A549 (cell line): ENCODE measurements at regions not wholly inside any gene's neighbourhood (a gene's known extent, or its start where the extent isn't known, plus 50 kb on each side); places are given as distances from the start of the nearest gene placed in this dataset.

Source experiments
- ATAC-seq, 2 experiments: fragments of 200-7000 bp in 1 of 2; fragments of >200 bp in 1 of 2; cut with Nextera tagmentation in 1 of 2; cut with Tn5 transposase in 1 of 2; 3 replicates each; pipeline versions ENCODE4 v1.8.0 to v1.9.1; 2018 to 2020; ENCODE audit warnings: mild to moderate bottlenecking in 1 of 2, moderate library complexity in 1 of 2
- CTCF ChIA-PET: fragments of 300-600 bp; sonication (Branson Sonifier 250); formaldehyde crosslinking; extraction: SDS; loops from one replicate; lab custom pipeline; 2021; ENCODE audit warnings: antibody characterized with exemption, inconsistent platforms; lab: Yijun Ruan, JAX
- POLR2A ChIA-PET: fragments of 350-600 bp; formaldehyde crosslinking; extraction: SDS; loops from one replicate; lab custom pipeline; 2021; ENCODE audit warnings: antibody characterized with exemption, inconsistent platforms; lab: Yijun Ruan, JAX
- DNase-seq, 2 experiments: peaks; one replicate each; pipeline versions ENCODE4 v3.0.0 to v3.0.0-alpha.2; 2011 to 2016; ENCODE audit warnings: low read depth in 1 of 2, low spot score in 1 of 2
- FAIRE-seq: peaks from 2 replicates; lab custom pipeline; 2011; peaks lifted over from hg19 to GRCh38; lab: Jason Lieb, UNC
- H3K27ac ChIP-seq, 2 experiments: fragments of >200 bp; sonication (Bioruptor Twin); formaldehyde crosslinking; 3 replicates each; pipeline ENCODE4 v1.5.1; 2016 to 2017
- H3K4me1 ChIP-seq: fragments of >200 bp; sonication (Bioruptor Twin); formaldehyde crosslinking; 3 replicates; pipeline ENCODE4 v1.6.1; 2016
- H3K4me2 ChIP-seq: fragments of >200 bp; sonication (Bioruptor Twin); formaldehyde crosslinking; 3 replicates; pipeline ENCODE4 v1.6.1; 2016
- H3K4me3 ChIP-seq: fragments of >200 bp; sonication (Bioruptor Twin); formaldehyde crosslinking; 3 replicates; pipeline ENCODE4 v1.5.1; 2016
- H3K9me3 ChIP-seq: fragments of >200 bp; sonication (Bioruptor Twin); formaldehyde crosslinking; 3 replicates; pipeline ENCODE4 v1.6.1; 2016
- CBX8 ChIP-seq: fragments of 200-600 bp; sonication (generic); IDR thresholded peaks from 2 replicates; pipeline ENCODE4 v1.6.1; 2016
- CEBPB ChIP-seq, 2 experiments: fragments of >200 bp in 1 of 2; sonication (Bioruptor Twin) in 1 of 2; formaldehyde crosslinking in 1 of 2; IDR thresholded peaks; 2 replicates each; pipeline ENCODE4 v1.6.1; 2012 to 2016
- CHD4 ChIP-seq: fragments of 200-600 bp; sonication (generic); IDR thresholded peaks from 2 replicates; pipeline ENCODE4 v1.6.1; 2016; ENCODE audit warnings: antibody characterized with exemption, mild to moderate bottlenecking, borderline replicate concordance
- CTCF ChIP-seq: fragments of >200 bp; sonication (Bioruptor Twin); formaldehyde crosslinking; IDR thresholded peaks from 3 replicates; pipeline ENCODE4 v1.5.1; 2016
- EHF ChIP-seq: fragments of 250-450 bp; sonication (Bioruptor Pico); IDR thresholded peaks from 2 replicates; pipeline ENCODE4 v1.5.0; 2020; ENCODE audit warnings: mild to moderate bottlenecking
- EHMT2 ChIP-seq: fragments of 200-600 bp; sonication (generic); IDR thresholded peaks from 2 replicates; pipeline ENCODE4 v1.6.1; 2016; ENCODE audit warnings: antibody characterized with exemption, low read depth, mild to moderate bottlenecking, moderate library complexity
- EP300 ChIP-seq, 2 experiments: fragments of >200 bp; sonication (Bioruptor Twin); formaldehyde crosslinking; IDR thresholded peaks; 2 replicates in 1 of 2; 3 replicates in 1 of 2; pipeline ENCODE4 v1.6.1; 2016 to 2017
- FOSL2 ChIP-seq, 2 experiments: fragments of 450-650 bp in 1 of 2; fragments of >200 bp in 1 of 2; sonication (Bioruptor Twin) in 1 of 2; formaldehyde crosslinking; IDR thresholded peaks; 2 replicates each; pipeline versions ENCODE4 v1.5.0 to v1.6.1; 2016 to 2020; ENCODE audit warnings: mild to moderate bottlenecking in 1 of 2, moderate library complexity in 1 of 2
- GATA3 ChIP-seq: IDR thresholded peaks from 2 replicates; pipeline ENCODE4 v1.6.1; 2012; ENCODE audit warnings: borderline replicate concordance
- HDAC2 ChIP-seq: fragments of 200-600 bp; sonication (generic); IDR thresholded peaks from 2 replicates; pipeline ENCODE4 v1.6.1; 2016
- HES2 ChIP-seq: fragments of >200 bp; sonication (Bioruptor Twin); formaldehyde crosslinking; IDR thresholded peaks from 2 replicates; pipeline ENCODE4 v1.6.1; 2016
- HMGXB4 ChIP-seq: fragments of 250-450 bp; sonication (Bioruptor Pico); IDR thresholded peaks from 2 replicates; pipeline ENCODE4 v1.5.0; 2021; ENCODE audit warnings: mild to moderate bottlenecking, moderate library complexity, borderline replicate concordance
- HOXB13 ChIP-seq: fragments of 250-450 bp; sonication (Bioruptor Pico); IDR thresholded peaks from 2 replicates; pipeline ENCODE4 v1.5.0; 2020; ENCODE audit warnings: low read depth, mild to moderate bottlenecking, moderate library complexity
- HOXB5 ChIP-seq: fragments of 250-450 bp; sonication (Bioruptor Pico); IDR thresholded peaks from 2 replicates; pipeline ENCODE4 v1.5.0; 2020; ENCODE audit warnings: mild to moderate bottlenecking, moderate library complexity
- JUN ChIP-seq, 2 experiments: fragments of >200 bp; sonication (Bioruptor Twin); formaldehyde crosslinking; IDR thresholded peaks; 2 replicates in 1 of 2; 3 replicates in 1 of 2; pipeline ENCODE4 v1.6.1; 2016 to 2017
- JUNB ChIP-seq: fragments of >200 bp; sonication (Bioruptor Twin); formaldehyde crosslinking; IDR thresholded peaks from 2 replicates; pipeline ENCODE4 v1.6.1; 2016
- KDM5A ChIP-seq: fragments of 200-600 bp; sonication (generic); IDR thresholded peaks from 2 replicates; pipeline ENCODE4 v1.6.1; 2016; ENCODE audit warnings: antibody characterized with exemption, mild to moderate bottlenecking
- MAZ ChIP-seq: fragments of 150-350 bp; IDR thresholded peaks from 2 replicates; pipeline ENCODE4 v1.6.1; 2014; ENCODE audit warnings: antibody characterized with exemption, low read depth, low read length, borderline replicate concordance
- MYC ChIP-seq: IDR thresholded peaks from 2 replicates; pipeline ENCODE4 v1.6.1; 2012; ENCODE audit warnings: mild to moderate bottlenecking, inconsistent platforms, low read length, improper control_type of control experiment, borderline replicate concordance
- RCOR1 ChIP-seq: fragments of 150-350 bp; IDR thresholded peaks from 2 replicates; pipeline ENCODE4 v1.6.1; 2014; ENCODE audit warnings: antibody characterized with exemption, low read length, low read depth
- RNF2 ChIP-seq: fragments of 200-600 bp; sonication (generic); IDR thresholded peaks from 2 replicates; pipeline ENCODE4 v1.6.1; 2016; ENCODE audit warnings: low read depth, mild to moderate bottlenecking, antibody characterized with exemption, moderate library complexity, borderline replicate concordance
- SMC3 ChIP-seq: fragments of >200 bp; sonication (Bioruptor Twin); formaldehyde crosslinking; IDR thresholded peaks from 3 replicates; pipeline ENCODE4 v1.6.1; 2018; ENCODE audit warnings: inconsistent platforms
- SREBF2 ChIP-seq: fragments of 450-650 bp; IDR thresholded peaks from 2 replicates; pipeline ENCODE4 v1.6.1; 2014; ENCODE audit warnings: mild to moderate bottlenecking, moderate library complexity
- TFCP2L1 ChIP-seq: fragments of 250-450 bp; sonication (Bioruptor Pico); IDR thresholded peaks from 2 replicates; pipeline ENCODE4 v1.5.0; 2021; ENCODE audit warnings: mild to moderate bottlenecking
- TP53 ChIP-seq: fragments of 250-450 bp; sonication (Bioruptor Pico); IDR thresholded peaks from 2 replicates; pipeline ENCODE4 v1.5.0; 2021; ENCODE audit warnings: mild to moderate bottlenecking, moderate library complexity
- WGBS: methylation state at CpG from one replicate; pipeline ENCODE4 v1.1.6; 2017; ENCODE audit errors: missing lambda C conversion rate; 5-methylcytosine and 5-hydroxymethylcytosine counted together
- TF ChIP-seq, protein P1 (sequence below): IDR thresholded peaks from 2 replicates; pipeline ENCODE4 v1.6.1; 2012; ENCODE audit warnings: low read depth, borderline replicate concordance
- TF ChIP-seq, protein P2 (sequence below): fragments of 150-350 bp; IDR thresholded peaks from 2 replicates; pipeline ENCODE4 v1.6.1; 2014; ENCODE audit warnings: low read depth, mild to moderate bottlenecking, low read length

GRCh38 chr6:130624046-130624445, 203.2 kb upstream of the SMLR1 start:
- ATAC-seq: no peak
- POLR2A ChIA-PET: no interaction called here
- no peak overlapping the region for H3K4me3 ChIP-seq
- 10% methylated on average over 2 of the region's 2 CpGs for WGBS
- no peak for DNase-seq
- H3K27ac ChIP-seq: no peak overlapping the region
- FAIRE-seq: no peak
- H3K4me1 ChIP-seq: no peaks in the 10 kb centered on the region
- CTCF ChIA-PET: no interaction called here
- H3K9me3 ChIP-seq: no peaks in the 10 kb centered on the region
- no peak overlapping the region for H3K4me2 ChIP-seq
- TF ChIP-seq FOSL2 (IDR thresholded peaks at IDR 0.05) (no peak), FOSL2 (CRISPR knock-in tag; IDR thresholded peaks at IDR 0.05) (no peak), EHMT2 (no peak), GATA3 (no peak), HDAC2 (no peak), MYC (no peak), JUNB (no peak), HES2 (no peak), KDM5A (no peak), CBX8 (no peak), RNF2 (no peak), CHD4 (no peak), TP53 (CRISPR knock-in tag) (no peak), RCOR1 (no peak), HOXB5 (no peak), HMGXB4 (CRISPR knock-in tag) (no peak), CEBPB (IDR thresholded peaks at IDR 0.05) (no peak), HOXB13 (no peak), SMC3 (no peak)

DNA sequence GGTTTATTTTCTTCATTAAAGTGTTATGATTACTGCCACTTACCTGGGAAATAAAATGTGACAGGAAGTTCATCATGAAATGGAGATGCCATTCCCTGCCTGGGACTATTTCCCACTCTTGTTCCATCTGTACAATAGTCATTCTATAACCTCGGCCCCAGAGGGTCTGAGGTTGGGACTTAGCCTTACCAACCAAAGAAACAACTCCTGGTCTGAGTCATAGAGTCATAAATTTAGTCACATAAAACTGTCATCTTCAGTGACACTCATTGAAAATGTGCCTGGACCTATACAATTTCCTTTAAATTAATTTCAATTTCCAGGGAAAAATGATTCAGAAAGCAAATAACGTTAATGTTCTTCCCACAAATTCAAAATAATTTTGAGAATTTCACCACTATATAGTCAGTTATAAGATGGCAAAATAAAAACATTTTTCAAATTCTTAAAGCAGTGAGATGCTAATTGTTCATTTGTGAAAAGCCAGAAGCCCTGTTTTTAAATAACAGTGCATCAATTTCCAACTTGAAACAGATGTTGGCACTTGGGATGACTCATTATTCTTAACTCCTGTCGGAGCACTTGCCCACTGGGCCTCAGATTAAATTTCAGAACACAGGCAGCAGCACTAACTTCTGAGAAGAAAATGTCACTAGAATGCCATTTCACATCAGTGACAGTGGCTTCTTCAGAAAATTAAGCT, 201.2 kb upstream of the SMLR1 start:
- Histone ChIP-seq H3K4me2 (no peak overlapping the region), H3K9me3 (no peaks in the 10 kb centered on the region), H3K4me1 (no peaks in the 10 kb centered on the region), H3K27ac (no peak overlapping the region), H3K4me3 (no peak overlapping the region)
- ATAC-seq (no peak), FAIRE-seq (no peak), DNase-seq (no peak)
- ChIA-PET CTCF (no interaction called here), POLR2A (no interaction called here)
- TF ChIP-seq, protein P1, sequence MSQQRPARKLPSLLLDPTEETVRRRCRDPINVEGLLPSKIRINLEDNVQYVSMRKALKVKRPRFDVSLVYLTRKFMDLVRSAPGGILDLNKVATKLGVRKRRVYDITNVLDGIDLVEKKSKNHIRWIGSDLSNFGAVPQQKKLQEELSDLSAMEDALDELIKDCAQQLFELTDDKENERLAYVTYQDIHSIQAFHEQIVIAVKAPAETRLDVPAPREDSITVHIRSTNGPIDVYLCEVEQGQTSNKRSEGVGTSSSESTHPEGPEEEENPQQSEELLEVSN: no peak
- TF ChIP-seq TFCP2L1 (CRISPR knock-in tag) (no peak), JUN (IDR thresholded peaks at IDR 0.05) (no peak), CBX8 (no peak), EHF (CRISPR knock-in tag) (no peak), EP300 (IDR thresholded peaks at IDR 0.05) (no peak), SREBF2 (no peak), RNF2 (no peak), MYC (no peak), CTCF (no peak), MAZ (no peak), HOXB5 (no peak), FOSL2 (IDR thresholded peaks at IDR 0.05) (no peak), FOSL2 (CRISPR knock-in tag; IDR thresholded peaks at IDR 0.05) (no peak)
- TF ChIP-seq, protein P2, sequence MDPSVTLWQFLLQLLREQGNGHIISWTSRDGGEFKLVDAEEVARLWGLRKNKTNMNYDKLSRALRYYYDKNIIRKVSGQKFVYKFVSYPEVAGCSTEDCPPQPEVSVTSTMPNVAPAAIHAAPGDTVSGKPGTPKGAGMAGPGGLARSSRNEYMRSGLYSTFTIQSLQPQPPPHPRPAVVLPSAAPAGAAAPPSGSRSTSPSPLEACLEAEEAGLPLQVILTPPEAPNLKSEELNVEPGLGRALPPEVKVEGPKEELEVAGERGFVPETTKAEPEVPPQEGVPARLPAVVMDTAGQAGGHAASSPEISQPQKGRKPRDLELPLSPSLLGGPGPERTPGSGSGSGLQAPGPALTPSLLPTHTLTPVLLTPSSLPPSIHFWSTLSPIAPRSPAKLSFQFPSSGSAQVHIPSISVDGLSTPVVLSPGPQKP: no peak
- 7% methylated on average over 3 of the region's 3 CpGs for WGBS
